ENCODE measurements at regions not wholly inside any gene's neighbourhood (a gene's known extent, or its start where the extent isn't known, plus 50 kb on each side); places are given as distances from the start of the nearest gene placed in this dataset.

- Histone ChIP-seq H2AK5ac (ENCODE audit: low read length) (peak overlapping the region; percentile 43), H2BK120ac (ENCODE audit: insufficient read depth, low read length, poor library complexity) (peak overlapping the region; percentile 8), H3K79me1 (ENCODE audit: low read length) (peaks cover 34% of the 10 kb centered on the region), H3K23ac (ENCODE audit: low read length) (no peak overlapping the region), H2BK5ac (ENCODE audit: low read depth, low read length, poor library complexity) (no peak overlapping the region), H3K4me2 (ENCODE audit: low read length) (no peak overlapping the region), H2BK12ac (ENCODE audit: low read length) (peak overlapping the region; percentile 46), H3K36me3 (ENCODE audit: control insufficient read depth in 1 of 2, insufficient read depth in 2 of 2, low read length in 2 of 2) (no peaks in the 10 kb centered on the region), H3K27me3 (ENCODE audit: insufficient read depth, low read length) (no peaks in the 10 kb centered on the region), H3K9me3 (ENCODE audit: insufficient read depth, low read depth, low read length) (no peaks in the 10 kb centered on the region), H4K91ac (ENCODE audit: low read depth, low read length) (peak overlapping the region; percentile 93), H3K4ac (ENCODE audit: low read depth, low read length) (no peak overlapping the region), H3K18ac (ENCODE audit: low read length) (peak overlapping the region; percentile 21), H3K79me2 (ENCODE audit: control insufficient read depth, insufficient read depth, low read length, poor library complexity) (peaks cover 6% of the 10 kb centered on the region), H3K4me3 (ENCODE audit: low read depth, low read length) (no peak overlapping the region), H3K14ac (ENCODE audit: low read length) (peak overlapping the region; percentile 6), H2AFZ (ENCODE audit: insufficient read depth, low read length, poor library complexity) (no peak overlapping the region), H3K9ac (ENCODE audit: low read length) (no peak overlapping the region), H4K12ac (ENCODE audit: low read depth, low read length) (no peak overlapping the region), H3K4me1 (ENCODE audit: control insufficient read depth in 1 of 2, insufficient read depth in 2 of 2, low read length in 2 of 2) (peaks cover 31 to 33% of the 10 kb centered on the region in 2 experiments), H4K8ac (ENCODE audit: low read depth, low read length) (peak overlapping the region; percentile 55), H3K27ac (ENCODE audit: low read depth, low read length) (no peak overlapping the region)
- no CpG with 5 or more reads among the region's 24 CpGs for WGBS (ENCODE audit: extremely low coverage, insufficient coverage, insufficient read length)
- DNase-seq, result no peak
These were observed 100.9 kb upstream of the GSE1 start for GRCh38 chr16:85511938-85512807.

- Histone ChIP-seq H2AK5ac (ENCODE audit: low read length) (peak overlapping the region; percentile 67), H3K79me1 (ENCODE audit: low read length) (peaks cover 34% of the 10 kb centered on the region), H3K36me3 (ENCODE audit: control insufficient read depth in 1 of 2, insufficient read depth in 2 of 2, low read length in 2 of 2) (no peaks in the 10 kb centered on the region), H2BK5ac (ENCODE audit: low read depth, low read length, poor library complexity) (peak overlapping the region; percentile 23), H3K18ac (ENCODE audit: low read length) (peak overlapping the region; percentile 5), H4K12ac (ENCODE audit: low read depth, low read length) (no peak overlapping the region), H3K9ac (ENCODE audit: low read length) (no peak overlapping the region), H2BK120ac (ENCODE audit: insufficient read depth, low read length, poor library complexity) (peak overlapping the region; percentile 46), H3K79me2 (ENCODE audit: control insufficient read depth, insufficient read depth, low read length, poor library complexity) (peaks cover 6% of the 10 kb centered on the region), H4K91ac (ENCODE audit: low read depth, low read length) (peak overlapping the region; percentile 93), H3K4ac (ENCODE audit: low read depth, low read length) (peak overlapping the region; percentile 27), H2AFZ (ENCODE audit: insufficient read depth, low read length, poor library complexity) (no peak overlapping the region), H2BK12ac (ENCODE audit: low read length) (peak overlapping the region; percentile 8), H3K4me2 (ENCODE audit: low read length) (no peak overlapping the region), H3K4me3 (ENCODE audit: low read depth, low read length) (no peak overlapping the region), H3K9me3 (ENCODE audit: insufficient read depth, low read depth, low read length) (no peaks in the 10 kb centered on the region), H3K27ac (ENCODE audit: low read depth, low read length) (no peak overlapping the region), H3K4me1 (ENCODE audit: control insufficient read depth in 1 of 2, insufficient read depth in 2 of 2, low read length in 2 of 2) (peaks cover 31 to 33% of the 10 kb centered on the region in 2 experiments), H3K27me3 (ENCODE audit: insufficient read depth, low read length) (no peaks in the 10 kb centered on the region), H4K8ac (ENCODE audit: low read depth, low read length) (peak overlapping the region; percentile 55), H3K23ac (ENCODE audit: low read length) (no peak overlapping the region), H3K14ac (ENCODE audit: low read length) (peak overlapping the region; percentile 69)
- no CpG with 5 or more reads among the region's 7 CpGs for WGBS (ENCODE audit: extremely low coverage, insufficient coverage, insufficient read length)
- DNase-seq, result no peak
These were observed 100.4 kb upstream of the GSE1 start for GRCh38 chr16:85512808-85513115.

- Histone ChIP-seq H3K4me2 (ENCODE audit: low read length) (no peak overlapping the region), H3K79me1 (ENCODE audit: low read length) (peaks cover 34% of the 10 kb centered on the region), H2BK120ac (ENCODE audit: insufficient read depth, low read length, poor library complexity) (peak overlapping the region; percentile 46), H3K79me2 (ENCODE audit: control insufficient read depth, insufficient read depth, low read length, poor library complexity) (peaks cover 6% of the 10 kb centered on the region), H3K14ac (ENCODE audit: low read length) (peak overlapping the region; percentile 69), H3K36me3 (ENCODE audit: control insufficient read depth in 1 of 2, insufficient read depth in 2 of 2, low read length in 2 of 2) (no peaks in the 10 kb centered on the region), H3K4ac (ENCODE audit: low read depth, low read length) (peak overlapping the region; percentile 27), H3K9ac (ENCODE audit: low read length) (no peak overlapping the region), H2BK12ac (ENCODE audit: low read length) (peak overlapping the region; percentile 8), H4K12ac (ENCODE audit: low read depth, low read length) (peak overlapping the region; percentile 24), H3K18ac (ENCODE audit: low read length) (peak overlapping the region; percentile 5), H4K91ac (ENCODE audit: low read depth, low read length) (peak overlapping the region; percentile 93), H3K27ac (ENCODE audit: low read depth, low read length) (no peak overlapping the region), H3K4me1 (ENCODE audit: control insufficient read depth in 1 of 2, insufficient read depth in 2 of 2, low read length in 2 of 2) (peaks cover 31 to 33% of the 10 kb centered on the region in 2 experiments), H3K9me3 (ENCODE audit: insufficient read depth, low read depth, low read length) (no peaks in the 10 kb centered on the region), H4K8ac (ENCODE audit: low read depth, low read length) (peak overlapping the region; percentile 55), H2AK5ac (ENCODE audit: low read length) (peak overlapping the region; percentile 67), H3K4me3 (ENCODE audit: low read depth, low read length) (no peak overlapping the region), H2AFZ (ENCODE audit: insufficient read depth, low read length, poor library complexity) (no peak overlapping the region), H3K23ac (ENCODE audit: low read length) (no peak overlapping the region), H3K27me3 (ENCODE audit: insufficient read depth, low read length) (no peaks in the 10 kb centered on the region), H2BK5ac (ENCODE audit: low read depth, low read length, poor library complexity) (peak overlapping the region; percentile 23)
- WGBS (ENCODE audit: extremely low coverage, insufficient coverage, insufficient read length), result no CpG with 5 or more reads among the region's 9 CpGs
- no peak for DNase-seq
These were observed 99.9 kb upstream of the GSE1 start for GRCh38 chr16:85513180-85513579.

- no peak overlapping the region for H3K4me3 ChIP-seq (ENCODE audit: low read depth, low read length)
- peaks cover 32% of the 10 kb centered on the region for H3K79me1 ChIP-seq (ENCODE audit: low read length)
- no peaks in the 10 kb centered on the region for H3K27me3 ChIP-seq (ENCODE audit: insufficient read depth, low read length)
- no peak overlapping the region for H3K4me2 ChIP-seq (ENCODE audit: low read length)
- WGBS (ENCODE audit: extremely low coverage, insufficient coverage, insufficient read length), result no CpG with 5 or more reads among the region's 10 CpGs
- H2BK5ac ChIP-seq (ENCODE audit: low read depth, low read length, poor library complexity), result peak overlapping the region; percentile 23
- H3K14ac ChIP-seq (ENCODE audit: low read length), result peak overlapping the region; percentile 69
- H3K9ac ChIP-seq (ENCODE audit: low read length), result no peak overlapping the region
- H3K4ac ChIP-seq (ENCODE audit: low read depth, low read length), result peak overlapping the region; percentile 31
- peaks cover 31 to 33% of the 10 kb centered on the region in 2 experiments for H3K4me1 ChIP-seq (ENCODE audit: control insufficient read depth in 1 of 2, insufficient read depth in 2 of 2, low read length in 2 of 2)
- H3K18ac ChIP-seq (ENCODE audit: low read length), result peak overlapping the region; percentile 5
- peak overlapping the region; percentile 17 for H2AFZ ChIP-seq (ENCODE audit: insufficient read depth, low read length, poor library complexity)
- H4K12ac ChIP-seq (ENCODE audit: low read depth, low read length), result no peak overlapping the region
- peak overlapping the region; percentile 8 for H2BK12ac ChIP-seq (ENCODE audit: low read length)
- peak overlapping the region; percentile 93 for H3K27ac ChIP-seq (ENCODE audit: low read depth, low read length)
- peak overlapping the region; percentile 46 for H2BK120ac ChIP-seq (ENCODE audit: insufficient read depth, low read length, poor library complexity)
- H3K79me2 ChIP-seq (ENCODE audit: control insufficient read depth, insufficient read depth, low read length, poor library complexity), result peaks cover 6% of the 10 kb centered on the region
- H4K8ac ChIP-seq (ENCODE audit: low read depth, low read length), result peak overlapping the region; percentile 72
- H2AK5ac ChIP-seq (ENCODE audit: low read length), result peak overlapping the region; percentile 63
- H3K36me3 ChIP-seq (ENCODE audit: control insufficient read depth in 1 of 2, insufficient read depth in 2 of 2, low read length in 2 of 2), result no peaks in the 10 kb centered on the region
- peak overlapping the region; percentile 93 for H4K91ac ChIP-seq (ENCODE audit: low read depth, low read length)
- DNase-seq, result peak in 1 of 2 donors; percentile 27
- H3K9me3 ChIP-seq (ENCODE audit: insufficient read depth, low read depth, low read length), result no peaks in the 10 kb centered on the region
- H3K23ac ChIP-seq (ENCODE audit: low read length), result no peak overlapping the region
These were observed 99.5 kb upstream of the GSE1 start for GRCh38 chr16:85513649-85514048.

All from trophoblast cell (in vitro differentiated cells and primary cell).